Loucy (cell line): ENCODE measurements at regions not wholly inside any gene's neighbourhood (a gene's known extent, or its start where the extent isn't known, plus 50 kb on each side); places are given as distances from the start of the nearest gene placed in this dataset.

Experiments used
- H2AFZ ChIP-seq: fragments of 200-600 bp; sonication (generic); 2 replicates; pipeline ENCODE4 v1.6.0; 2016; ENCODE audit warnings: antibody characterized with exemption, mild to moderate bottlenecking, low read length, moderate library complexity
- H3F3A ChIP-seq: fragments of 200-600 bp; 2 replicates; pipeline ENCODE4 v1.6.0; 2016; ENCODE audit warnings: antibody characterized with exemption, low read depth, mild to moderate bottlenecking
- H3K27me3 ChIP-seq: fragments of 200-600 bp; sonication (generic); 2 replicates; pipeline ENCODE4 v1.6.1; 2014; ENCODE audit warnings: low read length, mild to moderate bottlenecking; ENCODE audit not compliant: insufficient read depth, poor library complexity, severe bottlenecking
- H3K36me3 ChIP-seq: fragments of 200-600 bp; sonication (generic); 2 replicates; pipeline ENCODE4 v1.6.1; 2016; ENCODE audit warnings: low read length; ENCODE audit not compliant: insufficient read depth
- H3K4me1 ChIP-seq: fragments of 200-600 bp; sonication (generic); 2 replicates; pipeline ENCODE4 v1.5.1; 2014; ENCODE audit warnings: low read length, mild to moderate bottlenecking; ENCODE audit not compliant: insufficient read depth, poor library complexity, severe bottlenecking
- H3K4me2 ChIP-seq: fragments of 200-600 bp; sonication (generic); 2 replicates; pipeline ENCODE4 v1.6.0; 2014; ENCODE audit warnings: antibody characterized with exemption, low read length, low read depth, mild to moderate bottlenecking; ENCODE audit not compliant: poor library complexity, severe bottlenecking
- H3K4me3 ChIP-seq: fragments of 200-600 bp; sonication (generic); 2 replicates; pipeline ENCODE4 v1.5.1; 2014; ENCODE audit warnings: low read length, mild to moderate bottlenecking, mixed read lengths; ENCODE audit not compliant: poor library complexity, severe bottlenecking
- H3K79me2 ChIP-seq: fragments of 200-600 bp; sonication (generic); 2 replicates; pipeline ENCODE4 v1.6.1; 2014; ENCODE audit warnings: low read length; ENCODE audit not compliant: insufficient read depth
- H3K9ac ChIP-seq: fragments of 200-600 bp; sonication (generic); 2 replicates; pipeline ENCODE4 v1.6.0; 2014; ENCODE audit warnings: mild to moderate bottlenecking, low read depth, low read length, moderate library complexity; ENCODE audit not compliant: poor library complexity, severe bottlenecking
- H3K9me2 ChIP-seq: fragments of 200-600 bp; sonication (generic); replicated peaks from 2 replicates; pipeline ENCODE4 v1.6.1; 2016; ENCODE audit warnings: low read depth, low read length, mixed read lengths
- H3K9me3 ChIP-seq: fragments of 200-600 bp; sonication (generic); 2 replicates; pipeline ENCODE4 v1.6.1; 2014; ENCODE audit warnings: mild to moderate bottlenecking, antibody characterized with exemption, low read length, low read depth; ENCODE audit not compliant: insufficient read depth
- H4K20me1 ChIP-seq: fragments of 200-600 bp; sonication (generic); 2 replicates; pipeline ENCODE4 v1.6.0; 2014; ENCODE audit warnings: antibody characterized with exemption, low read length, mild to moderate bottlenecking; ENCODE audit not compliant: insufficient read depth, poor library complexity, severe bottlenecking
- CTCF ChIP-seq: fragments of 200-600 bp; sonication (generic); conservative IDR thresholded peaks from 2 replicates; pipeline ENCODE4 v1.5.1; 2014; ENCODE audit warnings: mild to moderate bottlenecking, antibody characterized with exemption, low read length
- EZH2phosphoT487 ChIP-seq: fragments of 200-600 bp; IDR thresholded peaks from 2 replicates; pipeline ENCODE4 v1.6.1; 2018; ENCODE audit warnings: antibody characterized with exemption, mild to moderate bottlenecking, moderate library complexity, borderline replicate concordance

- H3K27me3 ChIP-seq: no peaks in the 10 kb centered on the region
- H3K4me1 ChIP-seq: no peaks in the 10 kb centered on the region
- H3K9me2 ChIP-seq: no peaks in the 10 kb centered on the region
- no peak overlapping the region for H3K4me3 ChIP-seq
- no peaks in the 10 kb centered on the region for H4K20me1 ChIP-seq
- no peaks in the 10 kb centered on the region for H3K36me3 ChIP-seq
- H3K9me3 ChIP-seq: no peaks in the 10 kb centered on the region
- H2AFZ ChIP-seq: no peak overlapping the region
- no peaks in the 10 kb centered on the region for H3K79me2 ChIP-seq
- TF ChIP-seq CTCF (no peak), EZH2phosphoT487 (no peak)
- H3K4me2 ChIP-seq: no peak overlapping the region
- no peaks in the 10 kb centered on the region for H3F3A ChIP-seq
- no peak overlapping the region for H3K9ac ChIP-seq
Observed at GRCh38 chr2:217289177-217289906, 429.5 kb upstream of the TNP1 start.

GRCh38 chr2:217288472-217289063, 428.7 kb upstream of the TNP1 start:
- H3K9me2 ChIP-seq: no peaks in the 10 kb centered on the region
- H3K4me1 ChIP-seq: no peaks in the 10 kb centered on the region
- no peaks in the 10 kb centered on the region for H3K9me3 ChIP-seq
- TF ChIP-seq EZH2phosphoT487: no peak
- no peak for TF ChIP-seq CTCF
- no peaks in the 10 kb centered on the region for H3K79me2 ChIP-seq
- no peak overlapping the region for H2AFZ ChIP-seq
- H3K4me2 ChIP-seq: no peak overlapping the region
- no peaks in the 10 kb centered on the region for H3F3A ChIP-seq
- no peak overlapping the region for H3K4me3 ChIP-seq
- H4K20me1 ChIP-seq: no peaks in the 10 kb centered on the region
- no peaks in the 10 kb centered on the region for H3K36me3 ChIP-seq
- no peak overlapping the region for H3K9ac ChIP-seq
- no peaks in the 10 kb centered on the region for H3K27me3 ChIP-seq

GRCh38 chr2:217286833-217287232, 427.0 kb upstream of the TNP1 start:
- H3K9me2 ChIP-seq: no peaks in the 10 kb centered on the region
- H3K9ac ChIP-seq: no peak overlapping the region
- H3K27me3 ChIP-seq: no peaks in the 10 kb centered on the region
- H3K4me3 ChIP-seq: no peak overlapping the region
- H4K20me1 ChIP-seq: no peaks in the 10 kb centered on the region
- H3K4me1 ChIP-seq: no peaks in the 10 kb centered on the region
- no peak overlapping the region for H3K4me2 ChIP-seq
- H3F3A ChIP-seq: no peaks in the 10 kb centered on the region
- no peak overlapping the region for H2AFZ ChIP-seq
- H3K79me2 ChIP-seq: no peaks in the 10 kb centered on the region
- no peaks in the 10 kb centered on the region for H3K9me3 ChIP-seq
- TF ChIP-seq CTCF: no peak
- TF ChIP-seq EZH2phosphoT487: no peak
- no peaks in the 10 kb centered on the region for H3K36me3 ChIP-seq
